Liver (tissue), 3 donors: ENCODE measurements at regions not wholly inside any gene's neighbourhood (a gene's known extent, or its start where the extent isn't known, plus 50 kb on each side); places are given as distances from the start of the nearest gene placed in this dataset.

Source experiments
- CTCF ChIP-seq: fragments of 150-350 bp; IDR thresholded peaks from 2 replicates; pipeline ENCODE4 v1.5.1; 2017; ENCODE audit warnings: improper control_type of control experiment, low read depth, low read length; ENCODE audit not compliant: missing input control
- RAD21 ChIP-seq, 2 donors: IDR thresholded peaks; 2 replicates each; pipeline ENCODE4 v1.6.1; 2016; ENCODE audit warnings: antibody characterized with exemption in 2 of 2, mild to moderate bottlenecking in 2 of 2
- TAF1 ChIP-seq: conservative IDR thresholded peaks from 2 replicates; pipeline ENCODE4 v1.6.1; 2016; ENCODE audit warnings: antibody characterized with exemption, mild to moderate bottlenecking
- TF ChIP-seq, protein P1 (sequence below): IDR thresholded peaks from 2 replicates; pipeline ENCODE4 v1.6.1; 2016; ENCODE audit warnings: antibody characterized with exemption
- donor health status: healthy.
- donor health status: healthy.

GRCh38 chr3:94293793-94294195, 230.9 kb downstream of the NSUN3 start:
- TF ChIP-seq RAD21 (IDR thresholded peaks at IDR 0.05) (no peak), CTCF (no peak), TAF1 (no peak)
- TF ChIP-seq, protein P1, sequence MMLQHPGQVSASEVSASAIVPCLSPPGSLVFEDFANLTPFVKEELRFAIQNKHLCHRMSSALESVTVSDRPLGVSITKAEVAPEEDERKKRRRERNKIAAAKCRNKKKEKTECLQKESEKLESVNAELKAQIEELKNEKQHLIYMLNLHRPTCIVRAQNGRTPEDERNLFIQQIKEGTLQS = no peak
